HepG2 (cell line): ENCODE measurements at regions not wholly inside any gene's neighbourhood (a gene's known extent, or its start where the extent isn't known, plus 50 kb on each side); places are given as distances from the start of the nearest gene placed in this dataset.

ENCODE experiments used
- ELF1 ChIP-seq: sonication (generic); formaldehyde crosslinking; IDR thresholded peaks from 2 replicates; pipeline ENCODE4 v1.4.0; 2020; ENCODE audit warnings: missing genetic modification reagents
- FOXA1 ChIP-seq, 2 experiments: fragments of 450-650 bp in 1 of 2; sonication (generic) in 1 of 2; formaldehyde crosslinking in 1 of 2; IDR thresholded peaks; 2 replicates each; pipeline versions ENCODE4 v1.4.0 to v1.6.1; 2016 to 2020; ENCODE audit warnings: missing genetic modification reagents in 1 of 2
- FOXJ3 ChIP-seq: sonication (generic); formaldehyde crosslinking; IDR thresholded peaks from 2 replicates; pipeline ENCODE4 v1.4.0; 2020; ENCODE audit warnings: missing genetic modification reagents, mild to moderate bottlenecking, borderline replicate concordance
- FOXK2 ChIP-seq: fragments of 450-650 bp; IDR thresholded peaks from 2 replicates; pipeline ENCODE4 v1.6.1; 2016
- HMGA1 ChIP-seq: sonication (generic); formaldehyde crosslinking; conservative IDR thresholded peaks from 2 replicates; pipeline ENCODE4 v1.4.0; 2020; ENCODE audit warnings: missing genetic modification reagents
- KLF13 ChIP-seq: sonication (generic); formaldehyde crosslinking; IDR thresholded peaks from 2 replicates; pipeline ENCODE4 v1.4.0; 2020; ENCODE audit warnings: mild to moderate bottlenecking, missing genetic modification reagents
- MBD4 ChIP-seq: IDR thresholded peaks from 2 replicates; pipeline ENCODE4 v1.6.1; 2012; ENCODE audit warnings: low read length, inconsistent platforms, borderline replicate concordance
- RAD21 ChIP-seq: fragments of 450-650 bp; formaldehyde crosslinking; IDR thresholded peaks from 2 replicates; pipeline ENCODE4 v1.5.0; 2020; ENCODE audit warnings: mild to moderate bottlenecking
- TCF12 ChIP-seq, 2 experiments: fragments of 450-650 bp in 1 of 2; sonication (generic) in 1 of 2; formaldehyde crosslinking in 1 of 2; IDR thresholded peaks; 2 replicates each; pipeline versions ENCODE4 v1.6.1 to v1.8.0; 2017 to 2022; ENCODE audit warnings: antibody characterized with exemption in 1 of 2, mild to moderate bottlenecking in 1 of 2, missing genetic modification reagents in 1 of 2, moderate library complexity in 1 of 2
- ZBTB1 ChIP-seq: sonication (generic); formaldehyde crosslinking; IDR thresholded peaks from 2 replicates; pipeline ENCODE4 v1.4.0; 2020; ENCODE audit warnings: missing genetic modification reagents, borderline replicate concordance
- ZBTB8A ChIP-seq: sonication (generic); formaldehyde crosslinking; IDR thresholded peaks from 2 replicates; pipeline ENCODE4 v1.4.0; 2020; ENCODE audit warnings: mild to moderate bottlenecking, low read depth, missing genetic modification reagents, borderline replicate concordance
- ZFP1 ChIP-seq: IDR thresholded peaks from 2 replicates; pipeline ENCODE4 v1.6.1; 2016
- TF ChIP-seq, protein P1 (sequence below): sonication (generic); formaldehyde crosslinking; IDR thresholded peaks from 2 replicates; pipeline ENCODE4 v1.5.0; 2020; ENCODE audit warnings: mild to moderate bottlenecking, missing genetic modification reagents, moderate library complexity
- TF ChIP-seq, protein P2 (sequence below): sonication (generic); formaldehyde crosslinking; IDR thresholded peaks from 2 replicates; pipeline ENCODE4 v1.5.0; 2020; ENCODE audit warnings: missing genetic modification reagents, mild to moderate bottlenecking, borderline replicate concordance

DNA sequence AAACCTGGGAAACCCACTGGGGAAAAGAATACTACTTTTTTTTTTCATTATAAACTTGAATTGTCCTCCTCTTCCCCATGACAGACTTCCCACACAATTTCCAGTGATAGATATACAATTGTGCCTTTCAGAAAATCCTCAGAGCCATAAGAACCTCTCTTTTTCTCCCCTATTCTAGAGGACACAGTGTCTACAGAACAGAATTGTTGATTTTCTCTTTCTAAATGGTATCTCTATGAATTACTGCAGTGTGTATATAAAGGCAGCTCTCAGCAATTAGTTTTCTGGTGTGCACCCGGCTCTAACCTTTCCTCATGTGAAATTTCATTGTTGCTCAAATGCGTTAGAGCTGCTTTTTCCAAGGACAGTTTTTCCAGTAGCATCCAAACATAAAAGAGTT lies 430.1 kb downstream of the TUSC7 start:
- TF ChIP-seq ZBTB8A (CRISPR knock-in tag): no peak
- no peak for TF ChIP-seq ZFP1 (CRISPR knock-in tag)
- TF ChIP-seq MBD4: no peak
- TF ChIP-seq FOXJ3: no peak
- TF ChIP-seq, protein P1, sequence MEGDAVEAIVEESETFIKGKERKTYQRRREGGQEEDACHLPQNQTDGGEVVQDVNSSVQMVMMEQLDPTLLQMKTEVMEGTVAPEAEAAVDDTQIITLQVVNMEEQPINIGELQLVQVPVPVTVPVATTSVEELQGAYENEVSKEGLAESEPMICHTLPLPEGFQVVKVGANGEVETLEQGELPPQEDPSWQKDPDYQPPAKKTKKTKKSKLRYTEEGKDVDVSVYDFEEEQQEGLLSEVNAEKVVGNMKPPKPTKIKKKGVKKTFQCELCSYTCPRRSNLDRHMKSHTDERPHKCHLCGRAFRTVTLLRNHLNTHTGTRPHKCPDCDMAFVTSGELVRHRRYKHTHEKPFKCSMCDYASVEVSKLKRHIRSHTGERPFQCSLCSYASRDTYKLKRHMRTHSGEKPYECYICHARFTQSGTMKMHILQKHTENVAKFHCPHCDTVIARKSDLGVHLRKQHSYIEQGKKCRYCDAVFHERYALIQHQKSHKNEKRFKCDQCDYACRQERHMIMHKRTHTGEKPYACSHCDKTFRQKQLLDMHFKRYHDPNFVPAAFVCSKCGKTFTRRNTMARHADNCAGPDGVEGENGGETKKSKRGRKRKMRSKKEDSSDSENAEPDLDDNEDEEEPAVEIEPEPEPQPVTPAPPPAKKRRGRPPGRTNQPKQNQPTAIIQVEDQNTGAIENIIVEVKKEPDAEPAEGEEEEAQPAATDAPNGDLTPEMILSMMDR (CRISPR knock-in tag): no peak
- no peak for TF ChIP-seq FOXA1 (IDR thresholded peaks at IDR 0.05)
- no peak for TF ChIP-seq FOXA1 (CRISPR knock-in tag; IDR thresholded peaks at IDR 0.05)
- TF ChIP-seq TCF12 (IDR thresholded peaks at IDR 0.05): no peak
- TF ChIP-seq TCF12 (CRISPR knock-in tag; IDR thresholded peaks at IDR 0.05): no peak
- TF ChIP-seq, protein P2, sequence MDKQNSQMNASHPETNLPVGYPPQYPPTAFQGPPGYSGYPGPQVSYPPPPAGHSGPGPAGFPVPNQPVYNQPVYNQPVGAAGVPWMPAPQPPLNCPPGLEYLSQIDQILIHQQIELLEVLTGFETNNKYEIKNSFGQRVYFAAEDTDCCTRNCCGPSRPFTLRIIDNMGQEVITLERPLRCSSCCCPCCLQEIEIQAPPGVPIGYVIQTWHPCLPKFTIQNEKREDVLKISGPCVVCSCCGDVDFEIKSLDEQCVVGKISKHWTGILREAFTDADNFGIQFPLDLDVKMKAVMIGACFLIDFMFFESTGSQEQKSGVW (CRISPR knock-in tag): no peak
- TF ChIP-seq ZBTB1: no peak
- TF ChIP-seq FOXK2: no peak
- no peak for TF ChIP-seq HMGA1
- no peak for TF ChIP-seq KLF13
- TF ChIP-seq ELF1 (CRISPR knock-in tag): no peak
- TF ChIP-seq RAD21 (CRISPR knock-in tag): no peak
